Bronchial epithelial cell (primary cell): ENCODE measurements at regions not wholly inside any gene's neighbourhood (a gene's known extent, or its start where the extent isn't known, plus 50 kb on each side); places are given as distances from the start of the nearest gene placed in this dataset.

ENCODE experiments used
- DNase-seq: peaks from one replicate; pipeline ENCODE4 v3.0.0-alpha.2; 2010; ENCODE audit warnings: low read depth
- FAIRE-seq: peaks from 2 replicates; lab custom pipeline; 2011; peaks lifted over from hg19 to GRCh38; lab: Jason Lieb, UNC
- H3K27me3 ChIP-seq: 2 replicates; pipeline ENCODE4 v1.5.1; 2011; ENCODE audit warnings: low read length; ENCODE audit not compliant: control insufficient read depth, insufficient read depth
- H3K36me3 ChIP-seq: 2 replicates; pipeline ENCODE4 v1.5.1; 2011; ENCODE audit warnings: low read length; ENCODE audit not compliant: control insufficient read depth, insufficient read depth
- H3K4me3 ChIP-seq: 2 replicates; pipeline ENCODE4 v1.5.1; 2011; ENCODE audit warnings: mild to moderate bottlenecking, low read depth, low read length, control low read depth
- CTCF ChIP-seq: IDR thresholded peaks from 2 replicates; pipeline ENCODE4 v1.5.1; 2011; ENCODE audit warnings: mild to moderate bottlenecking, moderate library complexity, low read length, control low read depth, inconsistent platforms; ENCODE audit not compliant: insufficient read depth, severe bottlenecking

- no peaks in the 10 kb centered on the region for H3K36me3 ChIP-seq
- no peak overlapping the region for H3K4me3 ChIP-seq
- no peak for TF ChIP-seq CTCF
- DNase-seq (no peak), FAIRE-seq (no peak)
- no peaks in the 10 kb centered on the region for H3K27me3 ChIP-seq
These were observed 290.4 kb upstream of the TUT7 start for GRCh38 chr9:86644675-86645034.

- Histone ChIP-seq H3K4me3 (no peak overlapping the region), H3K36me3 (no peaks in the 10 kb centered on the region), H3K27me3 (no peaks in the 10 kb centered on the region)
- no peak for DNase-seq
- no peak for TF ChIP-seq CTCF
- no peak for FAIRE-seq
These were observed 289.9 kb upstream of the TUT7 start for GRCh38 chr9:86643946-86644674.

- FAIRE-seq (no peak), DNase-seq (no peak)
- Histone ChIP-seq H3K36me3 (no peaks in the 10 kb centered on the region), H3K4me3 (no peak overlapping the region), H3K27me3 (no peaks in the 10 kb centered on the region)
- TF ChIP-seq CTCF = no peak
These were observed 288.5 kb upstream of the TUT7 start for GRCh38 chr9:86642721-86643120.

GRCh38 chr9:86641970-86642369 lies 287.8 kb upstream of the TUT7 start:
- no peaks in the 10 kb centered on the region for H3K27me3 ChIP-seq
- FAIRE-seq = no peak
- TF ChIP-seq CTCF = no peak
- no peak overlapping the region for H3K4me3 ChIP-seq
- DNase-seq = no peak
- H3K36me3 ChIP-seq = no peaks in the 10 kb centered on the region

GRCh38 chr9:86639899-86640379 lies 285.7 kb upstream of the TUT7 start:
- FAIRE-seq = no peak
- H3K4me3 ChIP-seq = no peak overlapping the region
- H3K27me3 ChIP-seq = no peaks in the 10 kb centered on the region
- no peak for DNase-seq
- H3K36me3 ChIP-seq = no peaks in the 10 kb centered on the region
- peak; percentile 15 for TF ChIP-seq CTCF

- FAIRE-seq (no peak), DNase-seq (no peak)
- TF ChIP-seq CTCF = no peak
- Histone ChIP-seq H3K27me3 (no peaks in the 10 kb centered on the region), H3K4me3 (no peak overlapping the region), H3K36me3 (no peaks in the 10 kb centered on the region)
These were observed 285.1 kb upstream of the TUT7 start for GRCh38 chr9:86639287-86639686.
